K562 (cell line): ENCODE measurements at regions not wholly inside any gene's neighbourhood (a gene's known extent, or its start where the extent isn't known, plus 50 kb on each side); places are given as distances from the start of the nearest gene placed in this dataset.

Experiments
- ATAC-seq: fragments of 200-7000 bp; cut with Tn5 transposase; 3 replicates; pipeline ENCODE4 v1.9.1; 2020; ENCODE audit warnings: moderate library complexity
- BruUV-seq: library from RNA; stranded (reverse); fragments of 400-500 nt; replicated peaks from 2 replicates; lab custom pipeline; 2021; lab: Mats Ljungman, UMichigan
- CTCF ChIA-PET: fragments of 300-600 bp; formaldehyde crosslinking; extraction: SDS; loops from one replicate; lab custom pipeline; 2021; ENCODE audit warnings: low intra/inter-chr PET ratio; lab: Yijun Ruan, JAX
- POLR2A ChIA-PET: fragments of 300-600, 350-650 bp; sonication (Branson Sonifier 250); formaldehyde crosslinking; extraction: SDS; loops from one replicate; lab custom pipeline; 2021; ENCODE audit warnings: antibody characterized with exemption, inconsistent platforms; lab: Yijun Ruan, JAX
- DNase-seq, 4 experiments: peaks; one replicate each; pipeline versions ENCODE4 v3.0.0 to v3.0.0-alpha.2; 2011 to 2018; ENCODE audit warnings: low spot score in 3 of 4, mixed read lengths in 3 of 4; ENCODE audit errors: extremely low read depth in 1 of 4
- FAIRE-seq: peaks from 2 replicates; lab custom pipeline; 2011; peaks lifted over from hg19 to GRCh38; lab: Jason Lieb, UNC
- H2AFZ ChIP-seq: 2 replicates; pipeline ENCODE4 v1.6.0; 2011; ENCODE audit warnings: low read depth, low read length, control low read depth, inconsistent platforms
- H3K27ac ChIP-seq: fragments of 200-600 bp; 3 replicates; pipeline ENCODE4 v1.8.0; 2011; ENCODE audit warnings: low read depth, mild to moderate bottlenecking, control low read depth, inconsistent platforms, low read length, moderate library complexity, mixed read lengths; ENCODE audit errors: extremely low read depth
- H3K27me3 ChIP-seq, 2 experiments: fragments of 300-600 bp in 1 of 2; 2 replicates in 1 of 2; 3 replicates in 1 of 2; pipeline versions ENCODE4 v1.6.0 to v1.8.0; 2011; ENCODE audit warnings: inconsistent platforms in 2 of 2, low read length in 2 of 2, mild to moderate bottlenecking in 1 of 2, mixed read lengths in 1 of 2, moderate library complexity in 1 of 2; ENCODE audit not compliant: control insufficient read depth in 2 of 2, insufficient read depth in 2 of 2
- H3K36me3 ChIP-seq: fragments of 300-600 bp; 3 replicates; pipeline ENCODE4 v1.8.0; 2011; ENCODE audit warnings: mild to moderate bottlenecking, low read length, inconsistent platforms; ENCODE audit not compliant: control insufficient read depth, insufficient read depth
- H3K4me1 ChIP-seq, 2 experiments: fragments of 200-600 bp in 1 of 2; replicated peaks in 1 of 2; 2 replicates in 1 of 2; 3 replicates in 1 of 2; pipeline versions ENCODE4 v1.5.1 to v1.8.0; 2011; ENCODE audit warnings: inconsistent platforms in 2 of 2, low read length in 2 of 2, mild to moderate bottlenecking in 1 of 2, mixed read lengths in 1 of 2, moderate library complexity in 1 of 2; ENCODE audit not compliant: control insufficient read depth in 2 of 2, insufficient read depth in 2 of 2
- H3K4me2 ChIP-seq: 2 replicates; pipeline ENCODE4 v1.6.1; 2011; ENCODE audit warnings: low read length, control low read depth, inconsistent platforms, mixed read lengths; ENCODE audit not compliant: insufficient read depth
- H3K4me3 ChIP-seq: fragments of 200-600 bp; sonication (generic), shearing (Covaris generic); 2 replicates; pipeline ENCODE4 v1.5.1; 2016; ENCODE audit warnings: control low read depth, inconsistent platforms
- H3K79me2 ChIP-seq: fragments of 200-600 bp; 3 replicates; pipeline ENCODE4 v1.8.0; 2011; ENCODE audit warnings: low read length, inconsistent platforms; ENCODE audit not compliant: control insufficient read depth, insufficient read depth
- H3K9ac ChIP-seq, 2 experiments: 2 replicates each; pipeline versions ENCODE4 v1.6.0 to v1.6.1; 2011; ENCODE audit warnings: low read depth in 2 of 2, low read length in 2 of 2, control low read depth in 1 of 2, inconsistent platforms in 1 of 2, mild to moderate bottlenecking in 1 of 2, mixed read lengths in 1 of 2; ENCODE audit not compliant: insufficient read depth in 1 of 2
- H3K9me1 ChIP-seq: one replicate; pipeline ENCODE4 v1.6.0; 2011; ENCODE audit warnings: inconsistent platforms, mild to moderate bottlenecking, low read length, moderate library complexity; ENCODE audit not compliant: control insufficient read depth, insufficient read depth
- H3K9me3 ChIP-seq: replicated peaks from 2 replicates; pipeline ENCODE4 v1.5.1; 2011; ENCODE audit warnings: low read depth, low read length, inconsistent platforms; ENCODE audit not compliant: control insufficient read depth, insufficient read depth
- H4K20me1 ChIP-seq: replicated peaks from 2 replicates; pipeline ENCODE4 v1.6.1; 2011; ENCODE audit warnings: low read length, inconsistent platforms, mixed read lengths; ENCODE audit not compliant: control insufficient read depth, insufficient read depth
- EZH2 ChIP-seq: IDR thresholded peaks from 2 replicates; pipeline ENCODE4 v1.6.1; 2012; ENCODE audit warnings: low read depth, mild to moderate bottlenecking, inconsistent platforms, low read length, borderline replicate concordance
- FOXK2 ChIP-seq, 2 experiments: fragments of 450-650 bp; IDR thresholded peaks in 1 of 2; conservative IDR thresholded peaks in 1 of 2; 2 replicates each; pipeline ENCODE4 v1.6.1; 2016; ENCODE audit warnings: low read depth in 2 of 2, mild to moderate bottlenecking in 1 of 2
- MYC ChIP-seq, 2 experiments: fragments of 250-450 bp in 1 of 2; sonication (Bioruptor Pico) in 1 of 2; IDR thresholded peaks; 2 replicates each; pipeline versions ENCODE4 v1.5.1 to v1.6.1; 2012 to 2021; ENCODE audit warnings: low read depth in 2 of 2, borderline replicate concordance in 1 of 2, improper control_type of control experiment in 1 of 2, low read length in 1 of 2, mild to moderate bottlenecking in 1 of 2, moderate library complexity in 1 of 2
- NR2C2 ChIP-seq, 2 experiments: fragments of 200-800 bp in 1 of 2; sonication (Bioruptor generic) in 1 of 2; sonication (generic) in 1 of 2; formaldehyde crosslinking in 1 of 2; IDR thresholded peaks; 2 replicates each; pipeline versions ENCODE4 v1.6.1 to v1.8.0; 2016 to 2022; ENCODE audit warnings: mild to moderate bottlenecking in 1 of 2, missing compliant biosample characterization in 1 of 2, missing genetic modification characterization in 1 of 2, missing genetic modification reagents in 1 of 2
- PURB ChIP-seq: sonication (generic); formaldehyde crosslinking; IDR thresholded peaks from 2 replicates; pipeline ENCODE4 v1.9.0; 2021; ENCODE audit warnings: low read depth, mild to moderate bottlenecking, missing genetic modification reagents
- SFPQ ChIP-seq: fragments of 200-400 bp; formaldehyde crosslinking; IDR thresholded peaks from 2 replicates; pipeline ENCODE4 v1.6.1; 2017; ENCODE audit warnings: mild to moderate bottlenecking, low read depth, low read length, moderate library complexity
- SRSF3 ChIP-seq: fragments of 200-400 bp; formaldehyde crosslinking; IDR thresholded peaks from 2 replicates; pipeline ENCODE4 v1.6.1; 2016; ENCODE audit warnings: mild to moderate bottlenecking, low read length, moderate library complexity; ENCODE audit not compliant: insufficient read depth
- TAF7 ChIP-seq: fragments of 450-650 bp; IDR thresholded peaks from 2 replicates; pipeline ENCODE4 v1.6.1; 2016; ENCODE audit warnings: missing genetic modification characterization, missing compliant biosample characterization
- ZEB2 ChIP-seq: fragments of 450-650 bp; IDR thresholded peaks from 2 replicates; pipeline ENCODE4 v1.6.1; 2016
- ZNF589 ChIP-seq: fragments of 200-800 bp; sonication (Bioruptor generic); IDR thresholded peaks from 2 replicates; pipeline ENCODE4 v1.6.1; 2016; ENCODE audit warnings: low read depth, missing genetic modification characterization, missing compliant biosample characterization
- WGBS: fragments of 100-300 bp; shearing (Covaris generic); methylation state at CpG from one replicate; pipeline ENCODE4 v1.1.6; 2016; ENCODE audit warnings: low coverage, mixed read lengths; ENCODE audit not compliant: insufficient coverage; ENCODE audit errors: missing lambda C conversion rate; 5-methylcytosine and 5-hydroxymethylcytosine counted together
- in situ Hi-C: fragments of 300-500 bp; cut with MboI; formaldehyde crosslinking; loops from 4 replicates; pipeline ENCODE4 v1.15.0; 2018; ENCODE audit warnings: inconsistent platforms, mixed read lengths
- intact Hi-C: fragments of 100-400 bp; cut with micrococcal nuclease; formaldehyde crosslinking; loops from 2 replicates; pipeline ENCODE4 v1.14.2; 2022
- TF ChIP-seq, protein P1 (sequence below): sonication (generic); formaldehyde crosslinking; IDR thresholded peaks from 2 replicates; pipeline ENCODE4 v1.8.0; 2022; ENCODE audit warnings: missing genetic modification reagents, mild to moderate bottlenecking, borderline replicate concordance

GRCh38 chr2:23241121-23241520, 143.9 kb upstream of the KLHL29 start (continued):
- TF ChIP-seq SFPQ (no peak), ZNF589 (no peak)

DNA sequence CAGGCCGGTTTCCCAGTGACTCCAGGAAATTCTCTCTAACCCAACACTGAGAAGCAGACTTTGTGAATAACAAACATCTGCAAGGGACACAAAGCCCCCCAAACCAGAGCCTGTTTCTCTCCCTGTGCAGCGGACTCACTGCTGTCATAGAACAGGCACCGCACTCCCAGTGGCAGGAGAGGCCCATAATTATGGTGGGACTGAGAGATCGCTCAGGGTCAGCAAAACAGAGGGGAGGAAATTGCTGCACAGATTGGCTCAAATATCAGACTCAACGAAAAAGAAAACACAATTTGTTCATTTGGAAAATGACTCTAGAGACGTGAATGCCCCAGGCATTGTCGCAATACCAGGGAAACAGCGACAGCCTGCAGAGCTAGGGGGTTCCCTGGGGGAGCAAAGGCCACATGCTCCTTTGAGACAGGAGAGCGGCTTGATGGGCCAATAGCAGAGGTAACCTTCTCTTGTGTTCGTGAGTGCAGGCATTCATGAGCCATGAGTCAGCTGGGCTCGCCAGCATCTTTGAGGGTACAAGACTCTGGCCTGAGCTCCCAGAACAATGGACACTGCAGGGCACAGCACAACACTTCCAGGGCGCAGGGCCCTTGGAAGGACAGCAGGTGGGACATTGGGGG, 143.3 kb upstream of the KLHL29 start:
- Histone ChIP-seq H3K27ac (no peak overlapping the region), H3K79me2 (no peaks in the 10 kb centered on the region), H3K9me1 (no peaks in the 10 kb centered on the region), H3K27me3 (no peaks in the 10 kb centered on the region), H3K9me3 (no peaks in the 10 kb centered on the region), H3K4me3 (no peak overlapping the region), H3K9ac (no peak overlapping the region), H4K20me1 (no peaks in the 10 kb centered on the region), H3K4me2 (no peak overlapping the region), H3K4me1 (no peaks in the 10 kb centered on the region), H3K36me3 (no peaks in the 10 kb centered on the region), H2AFZ (no peak overlapping the region)
- CTCF ChIA-PET, result no interaction called here
- intact Hi-C loops (no loop called here), in situ Hi-C loops (no loop called here)
- no TSS peak for BruUV-seq
- FAIRE-seq, result no peak
- no peak for ATAC-seq
- no peak for DNase-seq
- POLR2A ChIA-PET, result no interaction called here
- 2% methylated on average over 11 of the region's 12 CpGs for WGBS
- TF ChIP-seq MYC (IDR thresholded peaks at IDR 0.05; ENCODE audit: low read depth, low read length) (no peak), MYC (CRISPR knock-in tag; IDR thresholded peaks at IDR 0.05; ENCODE audit: borderline replicate concordance, low read depth) (no peak), TAF7 (tag) (no peak), EZH2 (no peak), ZEB2 (no peak), NR2C2 (CRISPR knock-in tag; IDR thresholded peaks at IDR 0.05) (no peak), NR2C2 (tag; IDR thresholded peaks at IDR 0.05) (no peak), FOXK2 (conservative IDR thresholded peaks at IDR 0.05 in 1 of 2, IDR thresholded peaks at IDR 0.05 in 1 of 2; ENCODE audit: low read depth in 2 of 2) (no peak), SRSF3 (no peak), PURB (no peak)
- TF ChIP-seq, protein P1, sequence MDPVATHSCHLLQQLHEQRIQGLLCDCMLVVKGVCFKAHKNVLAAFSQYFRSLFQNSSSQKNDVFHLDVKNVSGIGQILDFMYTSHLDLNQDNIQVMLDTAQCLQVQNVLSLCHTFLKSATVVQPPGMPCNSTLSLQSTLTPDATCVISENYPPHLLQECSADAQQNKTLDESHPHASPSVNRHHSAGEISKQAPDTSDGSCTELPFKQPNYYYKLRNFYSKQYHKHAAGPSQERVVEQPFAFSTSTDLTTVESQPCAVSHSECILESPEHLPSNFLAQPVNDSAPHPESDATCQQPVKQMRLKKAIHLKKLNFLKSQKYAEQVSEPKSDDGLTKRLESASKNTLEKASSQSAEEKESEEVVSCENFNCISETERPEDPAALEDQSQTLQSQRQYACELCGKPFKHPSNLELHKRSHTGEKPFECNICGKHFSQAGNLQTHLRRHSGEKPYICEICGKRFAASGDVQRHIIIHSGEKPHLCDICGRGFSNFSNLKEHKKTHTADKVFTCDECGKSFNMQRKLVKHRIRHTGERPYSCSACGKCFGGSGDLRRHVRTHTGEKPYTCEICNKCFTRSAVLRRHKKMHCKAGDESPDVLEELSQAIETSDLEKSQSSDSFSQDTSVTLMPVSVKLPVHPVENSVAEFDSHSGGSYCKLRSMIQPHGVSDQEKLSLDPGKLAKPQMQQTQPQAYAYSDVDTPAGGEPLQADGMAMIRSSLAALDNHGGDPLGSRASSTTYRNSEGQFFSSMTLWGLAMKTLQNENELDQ (CRISPR knock-in tag), result no peak
